A673 (cell line): ENCODE measurements at regions not wholly inside any gene's neighbourhood (a gene's known extent, or its start where the extent isn't known, plus 50 kb on each side); places are given as distances from the start of the nearest gene placed in this dataset.

ENCODE experiments used
- BruUV-seq: library from RNA; stranded (reverse); fragments of 400-500 nt; replicated peaks from 2 replicates; lab custom pipeline; 2021; lab: Mats Ljungman, UMichigan
- CTCF ChIA-PET: fragments of 300-600 bp; sonication (Branson Sonifier 250); formaldehyde crosslinking; loops from one replicate; lab custom pipeline; 2022; ENCODE audit warnings: antibody characterized with exemption; lab: Charles Lee
- POLR2A ChIA-PET: fragments of 300-600 bp; sonication (Branson Sonifier 250); formaldehyde crosslinking; loops from one replicate; lab custom pipeline; 2022; ENCODE audit warnings: antibody characterized with exemption; ENCODE audit not compliant: low non-redundant PET; lab: Charles Lee
- DNase-seq: peaks from one replicate; pipeline ENCODE4 v3.0.0-alpha.2; 2015; ENCODE audit warnings: low spot score
- H3K27ac ChIP-seq: fragments of 200-600 bp; sonication (generic); 2 replicates; pipeline ENCODE4 v1.5.1; 2016; ENCODE audit warnings: mixed run types, low read depth, mild to moderate bottlenecking, mixed read lengths, antibody characterized with exemption, low read length; ENCODE audit not compliant: poor library complexity, severe bottlenecking
- H3K27me3 ChIP-seq: fragments of 200-600 bp; sonication (generic); replicated peaks from 2 replicates; pipeline ENCODE4 v1.6.1; 2017; ENCODE audit warnings: mixed run types, low read depth, mild to moderate bottlenecking, mixed read lengths, antibody characterized with exemption, low read length; ENCODE audit not compliant: insufficient read depth, poor library complexity
- H3K36me3 ChIP-seq: fragments of 200-600 bp; sonication (generic); 2 replicates; pipeline ENCODE4 v1.6.1; 2016; ENCODE audit warnings: mixed run types, mild to moderate bottlenecking, mixed read lengths, antibody characterized with exemption, low read length; ENCODE audit not compliant: insufficient read depth, poor library complexity, severe bottlenecking
- H3K4me1 ChIP-seq: fragments of 200-600 bp; sonication (generic); 2 replicates; pipeline ENCODE4 v1.6.1; 2017; ENCODE audit warnings: mixed run types, mild to moderate bottlenecking, mixed read lengths, antibody characterized with exemption, low read length; ENCODE audit not compliant: insufficient read depth, poor library complexity, severe bottlenecking
- H3K4me3 ChIP-seq: fragments of 200-600 bp; sonication (generic); 2 replicates; pipeline ENCODE4 v1.5.1; 2016; ENCODE audit warnings: low read depth, mixed run types, mild to moderate bottlenecking, mixed read lengths, low read length; ENCODE audit not compliant: poor library complexity, severe bottlenecking
- H3K9me3 ChIP-seq: fragments of 200-600 bp; sonication (generic); 2 replicates; pipeline ENCODE4 v1.6.1; 2016; ENCODE audit warnings: mixed run types, low read depth, mild to moderate bottlenecking, mixed read lengths, antibody characterized with exemption, low read length; ENCODE audit not compliant: poor library complexity, severe bottlenecking
- CTCF ChIP-seq: fragments of 300-800, 200-600 bp; sonication (generic); conservative IDR thresholded peaks from 2 replicates; pipeline ENCODE4 v1.5.1; 2017; ENCODE audit warnings: low read depth, mild to moderate bottlenecking, antibody characterized with exemption, low read length, moderate library complexity, mixed read lengths
- EZH2 ChIP-seq: fragments of 200-600 bp; sonication (generic); IDR thresholded peaks from 2 replicates; pipeline ENCODE4 v1.6.1; 2017; ENCODE audit warnings: borderline replicate concordance, low read depth, mild to moderate bottlenecking, mixed read lengths, antibody characterized with exemption, low read length; ENCODE audit not compliant: poor library complexity, severe bottlenecking
- intact Hi-C: fragments of 100-400 bp; cut with micrococcal nuclease; formaldehyde crosslinking; loops from one replicate; pipeline ENCODE4 v1.10.0; 2022; ENCODE audit not compliant: unreplicated experiment

- TF ChIP-seq CTCF = no peak
- TF ChIP-seq EZH2 = no peak
- no peak overlapping the region for H3K27ac ChIP-seq
- peaks cover 3% of the 10 kb centered on the region for H3K9me3 ChIP-seq
- no TSS peak for BruUV-seq
- no peaks in the 10 kb centered on the region for H3K36me3 ChIP-seq
- CTCF ChIA-PET = no interaction called here
- no peaks in the 10 kb centered on the region for H3K4me1 ChIP-seq
- no peak for DNase-seq
- H3K4me3 ChIP-seq = no peak overlapping the region
- POLR2A ChIA-PET = no interaction called here
- H3K27me3 ChIP-seq = peaks cover 18% of the 10 kb centered on the region
- intact Hi-C loops = no loop called here
Observed at GRCh38 chr3:80994767-80995166, 766.7 kb downstream of the GBE1 start.

- no peak for TF ChIP-seq CTCF
- no peak for TF ChIP-seq EZH2
- intact Hi-C loops = no loop called here
- POLR2A ChIA-PET = no interaction called here
Observed at GRCh38 chr3:80994085-80994665, 767.3 kb downstream of the GBE1 start.

GRCh38 chr3:80993241-80993945 lies 768.1 kb downstream of the GBE1 start:
- DNase-seq = no peak
- ChIA-PET POLR2A (no interaction called here), CTCF (no interaction called here)
- H3K9me3 ChIP-seq = peaks cover 3% of the 10 kb centered on the region
- BruUV-seq = no TSS peak
- no peak overlapping the region for H3K27ac ChIP-seq
- intact Hi-C loops = no loop called here
- H3K27me3 ChIP-seq = peaks cover 14% of the 10 kb centered on the region
- no peaks in the 10 kb centered on the region for H3K36me3 ChIP-seq
- no peak overlapping the region for H3K4me3 ChIP-seq
- TF ChIP-seq EZH2 (no peak), CTCF (no peak)
- H3K4me1 ChIP-seq = no peaks in the 10 kb centered on the region

More at GRCh38 chr3:80994085-80994665, 767.3 kb downstream of the GBE1 start:
- CTCF ChIA-PET = no interaction called here
- no peak overlapping the region for H3K27ac ChIP-seq
- H3K36me3 ChIP-seq = no peaks in the 10 kb centered on the region
- no peaks in the 10 kb centered on the region for H3K4me1 ChIP-seq
- no peak overlapping the region for H3K4me3 ChIP-seq
- BruUV-seq = no TSS peak
- DNase-seq = no peak
- H3K27me3 ChIP-seq = peaks cover 15% of the 10 kb centered on the region
- H3K9me3 ChIP-seq = peaks cover 3% of the 10 kb centered on the region
